Loucy (cell line): ENCODE measurements at regions not wholly inside any gene's neighbourhood (a gene's known extent, or its start where the extent isn't known, plus 50 kb on each side); places are given as distances from the start of the nearest gene placed in this dataset.

Experiments
- H2AFZ ChIP-seq: fragments of 200-600 bp; sonication (generic); 2 replicates; pipeline ENCODE4 v1.6.0; 2016; ENCODE audit warnings: antibody characterized with exemption, mild to moderate bottlenecking, low read length, moderate library complexity
- H3F3A ChIP-seq: fragments of 200-600 bp; 2 replicates; pipeline ENCODE4 v1.6.0; 2016; ENCODE audit warnings: antibody characterized with exemption, low read depth, mild to moderate bottlenecking
- H3K27me3 ChIP-seq: fragments of 200-600 bp; sonication (generic); 2 replicates; pipeline ENCODE4 v1.6.1; 2014; ENCODE audit warnings: low read length, mild to moderate bottlenecking; ENCODE audit not compliant: insufficient read depth, poor library complexity, severe bottlenecking
- H3K36me3 ChIP-seq: fragments of 200-600 bp; sonication (generic); 2 replicates; pipeline ENCODE4 v1.6.1; 2016; ENCODE audit warnings: low read length; ENCODE audit not compliant: insufficient read depth
- H3K4me1 ChIP-seq: fragments of 200-600 bp; sonication (generic); 2 replicates; pipeline ENCODE4 v1.5.1; 2014; ENCODE audit warnings: low read length, mild to moderate bottlenecking; ENCODE audit not compliant: insufficient read depth, poor library complexity, severe bottlenecking
- H3K4me2 ChIP-seq: fragments of 200-600 bp; sonication (generic); 2 replicates; pipeline ENCODE4 v1.6.0; 2014; ENCODE audit warnings: antibody characterized with exemption, low read length, low read depth, mild to moderate bottlenecking; ENCODE audit not compliant: poor library complexity, severe bottlenecking
- H3K4me3 ChIP-seq: fragments of 200-600 bp; sonication (generic); 2 replicates; pipeline ENCODE4 v1.5.1; 2014; ENCODE audit warnings: low read length, mild to moderate bottlenecking, mixed read lengths; ENCODE audit not compliant: poor library complexity, severe bottlenecking
- H3K79me2 ChIP-seq: fragments of 200-600 bp; sonication (generic); 2 replicates; pipeline ENCODE4 v1.6.1; 2014; ENCODE audit warnings: low read length; ENCODE audit not compliant: insufficient read depth
- H3K9ac ChIP-seq: fragments of 200-600 bp; sonication (generic); 2 replicates; pipeline ENCODE4 v1.6.0; 2014; ENCODE audit warnings: mild to moderate bottlenecking, low read depth, low read length, moderate library complexity; ENCODE audit not compliant: poor library complexity, severe bottlenecking
- H3K9me2 ChIP-seq: fragments of 200-600 bp; sonication (generic); replicated peaks from 2 replicates; pipeline ENCODE4 v1.6.1; 2016; ENCODE audit warnings: low read depth, low read length, mixed read lengths
- H3K9me3 ChIP-seq: fragments of 200-600 bp; sonication (generic); 2 replicates; pipeline ENCODE4 v1.6.1; 2014; ENCODE audit warnings: mild to moderate bottlenecking, antibody characterized with exemption, low read length, low read depth; ENCODE audit not compliant: insufficient read depth
- H4K20me1 ChIP-seq: fragments of 200-600 bp; sonication (generic); 2 replicates; pipeline ENCODE4 v1.6.0; 2014; ENCODE audit warnings: antibody characterized with exemption, low read length, mild to moderate bottlenecking; ENCODE audit not compliant: insufficient read depth, poor library complexity, severe bottlenecking
- CTCF ChIP-seq: fragments of 200-600 bp; sonication (generic); conservative IDR thresholded peaks from 2 replicates; pipeline ENCODE4 v1.5.1; 2014; ENCODE audit warnings: mild to moderate bottlenecking, antibody characterized with exemption, low read length
- EZH2phosphoT487 ChIP-seq: fragments of 200-600 bp; IDR thresholded peaks from 2 replicates; pipeline ENCODE4 v1.6.1; 2018; ENCODE audit warnings: antibody characterized with exemption, mild to moderate bottlenecking, moderate library complexity, borderline replicate concordance

DNA sequence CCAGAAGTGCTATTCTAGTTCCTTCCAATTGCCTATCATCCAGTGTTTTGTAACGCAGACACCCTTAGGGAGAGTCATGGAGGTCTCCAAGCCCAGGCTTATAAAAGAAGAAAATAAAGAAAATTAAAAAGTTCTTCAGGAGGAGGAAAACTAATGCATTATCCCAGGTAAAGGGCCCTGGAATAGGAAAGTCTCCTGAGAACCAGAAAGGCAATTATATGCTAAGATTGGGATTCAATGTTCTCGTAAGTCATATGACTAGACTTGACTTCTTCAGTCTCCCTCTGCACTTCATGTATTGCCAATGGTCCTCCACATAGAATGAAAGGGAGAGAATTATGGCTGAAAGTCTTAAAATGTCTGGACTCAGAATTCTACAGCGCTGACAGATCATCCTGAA, 154.4 kb upstream of the STK32A start:
- H3K9ac ChIP-seq, result no peak overlapping the region
- TF ChIP-seq EZH2phosphoT487, result no peak
- TF ChIP-seq CTCF, result no peak
- H2AFZ ChIP-seq, result no peak overlapping the region
- H3K36me3 ChIP-seq, result no peaks in the 10 kb centered on the region
- no peaks in the 10 kb centered on the region for H3K27me3 ChIP-seq
- no peaks in the 10 kb centered on the region for H3K79me2 ChIP-seq
- H3K4me2 ChIP-seq, result no peak overlapping the region
- no peaks in the 10 kb centered on the region for H3K9me2 ChIP-seq
- no peaks in the 10 kb centered on the region for H3K4me1 ChIP-seq
- H3K4me3 ChIP-seq, result no peak overlapping the region
- no peaks in the 10 kb centered on the region for H4K20me1 ChIP-seq
- no peaks in the 10 kb centered on the region for H3K9me3 ChIP-seq
- H3F3A ChIP-seq, result no peaks in the 10 kb centered on the region

DNA sequence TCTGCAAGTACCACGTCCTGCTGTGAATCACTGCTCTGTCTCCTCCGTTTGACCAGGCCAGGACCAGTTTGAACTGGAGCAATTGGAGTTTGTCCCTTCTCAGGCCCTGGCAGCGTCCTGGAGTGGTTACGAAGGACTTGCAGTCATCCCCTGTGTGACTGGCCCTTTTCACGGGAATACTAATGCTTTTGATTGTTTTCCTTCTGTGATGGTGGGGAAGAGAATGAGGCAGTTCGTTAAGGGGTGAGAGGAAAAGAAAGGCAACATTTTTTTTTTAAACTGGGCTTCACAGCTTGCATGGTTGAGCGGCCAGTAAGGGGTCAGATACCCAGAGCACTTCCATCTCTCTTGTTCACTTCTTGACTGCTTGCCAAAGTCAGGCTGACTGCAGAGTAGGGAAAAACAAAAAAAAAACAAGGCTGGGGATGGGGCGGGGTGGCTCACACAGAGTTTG, 153.5 kb upstream of the STK32A start:
- H3K9me3 ChIP-seq, result no peaks in the 10 kb centered on the region
- no peaks in the 10 kb centered on the region for H3F3A ChIP-seq
- H3K36me3 ChIP-seq, result no peaks in the 10 kb centered on the region
- no peaks in the 10 kb centered on the region for H3K4me1 ChIP-seq
- no peak overlapping the region for H2AFZ ChIP-seq
- no peak overlapping the region for H3K4me3 ChIP-seq
- no peaks in the 10 kb centered on the region for H3K27me3 ChIP-seq
- H3K9ac ChIP-seq, result no peak overlapping the region
- no peaks in the 10 kb centered on the region for H4K20me1 ChIP-seq
- H3K9me2 ChIP-seq, result no peaks in the 10 kb centered on the region
- no peak for TF ChIP-seq EZH2phosphoT487
- TF ChIP-seq CTCF, result no peak
- no peak overlapping the region for H3K4me2 ChIP-seq
- no peaks in the 10 kb centered on the region for H3K79me2 ChIP-seq

- Histone ChIP-seq H3K9me2 (no peaks in the 10 kb centered on the region), H3K4me2 (no peak overlapping the region), H3K9me3 (no peaks in the 10 kb centered on the region), H2AFZ (no peak overlapping the region), H4K20me1 (no peaks in the 10 kb centered on the region), H3K4me1 (no peaks in the 10 kb centered on the region), H3K79me2 (no peaks in the 10 kb centered on the region), H3K27me3 (no peaks in the 10 kb centered on the region), H3F3A (no peaks in the 10 kb centered on the region), H3K4me3 (no peak overlapping the region), H3K9ac (no peak overlapping the region), H3K36me3 (no peaks in the 10 kb centered on the region)
- TF ChIP-seq CTCF (no peak), EZH2phosphoT487 (no peak)
Observed at GRCh38 chr5:147084702-147085101, 150.1 kb upstream of the STK32A start.
